ENCODE measurements at regions not wholly inside any gene's neighbourhood (a gene's known extent, or its start where the extent isn't known, plus 50 kb on each side); places are given as distances from the start of the nearest gene placed in this dataset.

DNA sequence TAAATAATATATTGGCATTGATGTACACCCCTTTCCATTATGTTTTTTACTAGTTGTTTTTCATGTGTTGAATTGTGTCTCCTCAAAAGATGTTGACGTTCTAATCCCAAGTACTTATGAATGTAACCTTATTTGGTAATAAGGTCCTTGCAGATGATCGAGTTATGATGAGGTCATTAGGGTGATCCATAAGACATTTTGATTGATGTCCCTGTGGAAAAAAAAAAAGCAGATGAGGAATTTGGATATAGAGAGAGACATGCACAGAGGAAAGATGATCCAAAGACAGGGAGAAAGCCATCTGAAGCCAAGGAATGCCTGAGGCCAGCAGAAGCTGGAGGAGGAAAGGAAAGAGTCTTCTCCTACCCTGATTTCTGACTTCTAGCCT, 632.7 kb downstream of the TLR4 start (continued):
- TF ChIP-seq NR2C1 (IDR thresholded peaks at IDR 0.05), result no peak
- TF ChIP-seq ZNF384 (IDR thresholded peaks at IDR 0.05; ENCODE audit: borderline replicate concordance, low read depth, low read length), result no peak

DNA sequence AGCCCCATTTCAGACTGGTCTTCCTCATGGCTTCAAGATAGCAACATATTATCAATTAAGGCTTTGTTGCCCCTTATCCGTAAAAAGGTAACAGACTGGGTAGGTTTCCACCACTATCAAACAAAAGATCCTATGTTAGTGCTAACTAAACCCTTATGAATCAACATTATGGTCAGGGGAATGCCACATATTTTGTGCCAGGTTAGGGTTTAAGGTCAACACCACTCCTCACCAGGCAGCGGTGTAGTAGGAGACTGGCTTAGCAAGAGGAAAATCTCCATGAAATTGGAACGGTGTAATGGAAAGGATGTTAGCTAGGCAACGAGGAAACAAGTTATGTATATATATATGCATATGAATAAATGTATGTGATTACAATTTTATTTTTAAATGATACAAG, 655.8 kb downstream of the TLR4 start:
- DNase-seq (ENCODE audit: low read depth, low spot score) (no peak), ATAC-seq (no peak), FAIRE-seq (no peak)
- CTCF ChIA-PET, result no interaction called here
- H3K36me3 ChIP-seq (ENCODE audit: control insufficient read depth in 2 of 2, insufficient read depth in 2 of 2, low read length in 1 of 2), result no peaks in the 10 kb centered on the region
- in situ Hi-C loops (cut with MboI), result no loop called here
- SMC1A ChIA-PET (ENCODE audit: uncharacterized antibody, unreplicated experiment), result interaction anchor here (0.8 kb wide), 1 partner anchor 100 kb away, joined by 3 read pairs; no protein-coding TSS in a partner anchor
- no peaks in the 10 kb centered on the region for H3K27me3 ChIP-seq (replicated peaks in 1 of 2; ENCODE audit: control insufficient read depth in 2 of 2, insufficient read depth in 2 of 2, low read length in 1 of 2)
- no peaks in the 10 kb centered on the region for H3K4me1 ChIP-seq (ENCODE audit: control insufficient read depth, insufficient read depth, low read length)
- no peaks in the 10 kb centered on the region for H3K79me2 ChIP-seq (ENCODE audit: control insufficient read depth, insufficient read depth, low read length)
- H3K9ac ChIP-seq (ENCODE audit: control insufficient read depth, insufficient read depth, low read length), result no peak overlapping the region
- BruUV-seq (replicated peaks), result no TSS peak
- H4K20me1 ChIP-seq (ENCODE audit: control insufficient read depth, insufficient read depth), result no peaks in the 10 kb centered on the region
- H3K9me3 ChIP-seq (replicated peaks; ENCODE audit: control insufficient read depth, insufficient read depth, low read length), result peaks cover 1% of the 10 kb centered on the region; the same call in 1 of the 3 replicates
- RAD21 ChIA-PET (ENCODE audit: unreplicated experiment), result no interaction called here
- TF ChIP-seq CEBPB (IDR thresholded peaks at IDR 0.05; ENCODE audit: borderline replicate concordance in 1 of 2, low read depth in 2 of 2, low read length in 2 of 2) (no peak), SREBF1 (IDR thresholded peaks at IDR 0.05; ENCODE audit: low read length) (no peak), PAX5 (IDR thresholded peaks at IDR 0.05; ENCODE audit: borderline replicate concordance, low read depth, low read length) (no peak), NRF1 (conservative IDR thresholded peaks at IDR 0.05; ENCODE audit: low read depth, low read length) (no peak), BRCA1 (IDR thresholded peaks at IDR 0.05; ENCODE audit: low read depth, low read length) (no peak), CBX3 (IDR thresholded peaks at IDR 0.05; ENCODE audit: borderline replicate concordance, low read depth) (no peak)
- TF ChIP-seq, protein P1, sequence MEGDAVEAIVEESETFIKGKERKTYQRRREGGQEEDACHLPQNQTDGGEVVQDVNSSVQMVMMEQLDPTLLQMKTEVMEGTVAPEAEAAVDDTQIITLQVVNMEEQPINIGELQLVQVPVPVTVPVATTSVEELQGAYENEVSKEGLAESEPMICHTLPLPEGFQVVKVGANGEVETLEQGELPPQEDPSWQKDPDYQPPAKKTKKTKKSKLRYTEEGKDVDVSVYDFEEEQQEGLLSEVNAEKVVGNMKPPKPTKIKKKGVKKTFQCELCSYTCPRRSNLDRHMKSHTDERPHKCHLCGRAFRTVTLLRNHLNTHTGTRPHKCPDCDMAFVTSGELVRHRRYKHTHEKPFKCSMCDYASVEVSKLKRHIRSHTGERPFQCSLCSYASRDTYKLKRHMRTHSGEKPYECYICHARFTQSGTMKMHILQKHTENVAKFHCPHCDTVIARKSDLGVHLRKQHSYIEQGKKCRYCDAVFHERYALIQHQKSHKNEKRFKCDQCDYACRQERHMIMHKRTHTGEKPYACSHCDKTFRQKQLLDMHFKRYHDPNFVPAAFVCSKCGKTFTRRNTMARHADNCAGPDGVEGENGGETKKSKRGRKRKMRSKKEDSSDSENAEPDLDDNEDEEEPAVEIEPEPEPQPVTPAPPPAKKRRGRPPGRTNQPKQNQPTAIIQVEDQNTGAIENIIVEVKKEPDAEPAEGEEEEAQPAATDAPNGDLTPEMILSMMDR (IDR thresholded peaks at IDR 0.05 in 2 of 3, conservative IDR thresholded peaks at IDR 0.05 in 1 of 3; ENCODE audit: control insufficient read depth in 2 of 3, extremely low read depth in 1 of 3, insufficient read depth in 1 of 3, low read depth in 3 of 3, low read length in 3 of 3), result no peak
- TF ChIP-seq, protein P2, sequence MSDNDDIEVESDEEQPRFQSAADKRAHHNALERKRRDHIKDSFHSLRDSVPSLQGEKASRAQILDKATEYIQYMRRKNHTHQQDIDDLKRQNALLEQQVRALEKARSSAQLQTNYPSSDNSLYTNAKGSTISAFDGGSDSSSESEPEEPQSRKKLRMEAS (IDR thresholded peaks at IDR 0.05; ENCODE audit: low read depth, low read length), result no peak
- TF ChIP-seq, protein P3, sequence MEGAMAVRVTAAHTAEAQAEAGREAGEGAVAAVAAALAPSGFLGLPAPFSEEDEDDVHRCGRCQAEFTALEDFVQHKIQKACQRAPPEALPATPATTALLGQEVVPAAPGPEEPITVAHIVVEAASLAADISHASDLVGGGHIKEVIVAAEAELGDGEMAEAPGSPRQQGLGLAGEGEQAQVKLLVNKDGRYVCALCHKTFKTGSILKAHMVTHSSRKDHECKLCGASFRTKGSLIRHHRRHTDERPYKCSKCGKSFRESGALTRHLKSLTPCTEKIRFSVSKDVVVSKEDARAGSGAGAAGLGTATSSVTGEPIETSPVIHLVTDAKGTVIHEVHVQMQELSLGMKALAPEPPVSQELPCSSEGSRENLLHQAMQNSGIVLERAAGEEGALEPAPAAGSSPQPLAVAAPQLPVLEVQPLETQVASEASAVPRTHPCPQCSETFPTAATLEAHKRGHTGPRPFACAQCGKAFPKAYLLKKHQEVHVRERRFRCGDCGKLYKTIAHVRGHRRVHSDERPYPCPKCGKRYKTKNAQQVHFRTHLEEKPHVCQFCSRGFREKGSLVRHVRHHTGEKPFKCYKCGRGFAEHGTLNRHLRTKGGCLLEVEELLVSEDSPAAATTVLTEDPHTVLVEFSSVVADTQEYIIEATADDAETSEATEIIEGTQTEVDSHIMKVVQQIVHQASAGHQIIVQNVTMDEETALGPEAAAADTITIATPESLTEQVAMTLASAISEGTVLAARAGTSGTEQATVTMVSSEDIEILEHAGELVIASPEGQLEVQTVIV (IDR thresholded peaks at IDR 0.05; ENCODE audit: borderline replicate concordance, partially characterized antibody), result no peak
- POLR2A ChIA-PET, result no interaction called here
- no peak overlapping the region for H3K27ac ChIP-seq (ENCODE audit: control insufficient read depth, insufficient read depth)
- intact Hi-C loops (cut with micrococcal nuclease; ENCODE audit: unreplicated experiment), result no loop called here
- WGBS (ENCODE audit: insufficient coverage, insufficient replicate concordance, low lambda C conversion rate, missing lambda C conversion rate), result 41% methylated on average over 4 of the region's 4 CpGs
- H2AFZ ChIP-seq (ENCODE audit: control insufficient read depth, low read depth, low read length), result no peak overlapping the region
- H3K4me3 ChIP-seq, result no peak overlapping the region
- no peak overlapping the region for H3K4me2 ChIP-seq (ENCODE audit: control insufficient read depth, insufficient read depth)

All from GM12878 (cell line).